NCI-H748 (cell line): ENCODE measurements at regions not wholly inside any gene's neighbourhood (a gene's known extent, or its start where the extent isn't known, plus 50 kb on each side); places are given as distances from the start of the nearest gene placed in this dataset.

Experiments
- DNase-seq: peaks from one replicate; lab custom pipeline; 2025; ENCODE audit not compliant: unreplicated experiment; lab: John Stamatoyannopoulos, UW

DNA sequence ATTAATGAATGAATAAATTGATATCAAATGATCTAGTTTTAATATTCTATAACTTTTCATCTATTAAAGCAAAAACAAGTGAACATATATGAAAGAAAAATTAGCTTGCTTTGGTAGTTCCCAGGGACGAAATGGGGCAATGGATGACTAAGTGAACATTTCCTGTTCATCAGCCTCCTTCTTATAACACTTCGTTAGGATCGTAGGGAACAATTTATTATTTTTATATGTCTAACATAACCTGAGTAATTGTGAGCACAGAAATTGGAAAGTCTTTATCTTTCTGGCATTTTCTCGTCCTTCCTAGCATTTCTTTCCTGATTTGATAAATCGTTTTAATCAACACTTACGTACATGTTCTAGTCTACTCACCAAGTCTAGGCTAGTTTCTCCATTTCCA is 59.1 kb upstream of the PPP1R3C start:
- DNase-seq, result no peak

DNA sequence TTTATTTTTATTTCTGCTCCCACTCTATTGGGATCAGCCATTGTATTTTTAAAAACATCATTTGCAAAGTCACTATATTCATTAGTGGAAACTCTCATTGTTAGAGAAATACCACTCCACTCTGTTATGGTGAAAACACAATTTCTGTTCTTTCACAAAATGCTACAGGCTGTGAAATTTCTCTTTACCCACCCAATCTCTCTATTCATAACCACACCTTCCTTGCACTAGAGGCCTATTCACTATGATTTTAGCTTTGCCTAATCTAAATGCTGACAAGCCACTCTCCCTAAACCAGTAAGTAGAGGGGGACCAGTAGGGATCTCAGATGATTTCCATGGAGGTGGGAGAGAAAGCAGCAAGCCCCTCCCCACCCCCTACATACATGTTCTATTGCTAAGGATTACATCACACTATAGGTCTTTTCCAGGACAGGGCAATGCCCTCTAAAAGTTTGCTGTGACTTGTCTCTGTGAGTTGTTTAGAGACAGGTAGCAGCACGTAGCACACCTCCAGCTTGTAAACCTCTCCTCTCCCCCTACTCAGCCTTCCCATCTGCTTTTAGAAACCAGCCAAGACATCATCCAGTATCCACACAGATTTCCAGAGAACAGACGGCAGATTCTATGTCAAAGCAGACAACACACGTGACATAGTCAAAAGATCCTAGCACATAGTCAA is 58.3 kb upstream of the PPP1R3C start:
- no peak for DNase-seq

DNA sequence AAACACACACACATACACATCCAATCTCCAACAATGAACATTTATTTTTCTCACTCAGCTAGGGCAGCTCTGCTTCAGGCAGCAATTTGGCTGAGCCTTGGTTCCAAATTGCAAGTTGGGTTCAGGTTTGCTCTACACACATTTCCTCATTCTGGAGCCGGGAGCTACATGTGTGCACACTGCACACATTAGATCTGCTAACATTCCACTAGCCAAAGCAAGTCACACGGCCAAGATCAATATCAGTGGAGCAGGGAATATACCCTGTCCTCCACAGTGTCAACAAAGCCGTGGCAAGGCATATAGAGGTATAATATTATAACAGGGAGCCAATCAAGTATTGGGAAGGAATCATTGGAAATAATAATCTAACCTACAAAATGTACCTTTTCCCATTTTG is 57.5 kb upstream of the PPP1R3C start:
- no peak for DNase-seq

DNA sequence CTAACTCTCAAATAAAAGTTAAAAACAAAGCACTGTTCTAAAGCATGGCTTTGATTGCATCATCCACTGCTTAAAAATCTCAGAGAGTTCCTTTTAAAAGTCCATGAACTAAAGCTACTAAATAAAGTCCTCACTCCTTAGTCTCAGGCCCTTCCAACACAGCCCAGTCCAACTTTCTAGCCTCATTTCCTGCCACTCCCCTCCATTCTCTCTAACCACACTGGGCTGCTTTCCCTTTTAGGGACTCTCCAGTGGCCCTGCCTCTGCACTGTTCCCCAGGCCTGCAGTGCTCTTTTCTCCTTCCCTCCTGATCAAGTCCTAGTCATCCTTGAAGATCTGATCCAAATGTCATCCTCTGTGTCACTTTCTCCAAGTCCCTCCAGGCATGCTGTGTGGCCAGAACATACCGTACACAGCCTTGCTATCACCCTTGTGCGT is 56.9 kb upstream of the PPP1R3C start:
- no peak for DNase-seq

DNA sequence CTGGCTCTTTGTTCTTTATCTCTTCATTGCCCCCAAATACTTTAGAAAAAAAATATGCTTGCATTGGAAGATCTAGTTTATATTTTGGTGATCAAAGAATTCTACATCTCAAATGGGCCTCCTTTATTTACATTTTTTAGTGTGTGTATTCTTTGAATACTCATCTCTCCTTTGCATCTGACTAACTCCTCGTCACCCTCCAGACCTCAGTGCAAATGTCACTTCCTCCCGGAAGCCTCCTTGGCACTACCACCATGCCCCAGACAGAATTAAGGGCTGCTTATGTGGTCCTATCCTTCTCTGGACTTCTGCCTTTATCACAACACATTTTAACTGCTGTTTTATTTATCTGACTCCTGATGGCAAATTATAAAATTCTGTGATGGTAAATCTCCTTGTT is 52.0 kb upstream of the PPP1R3C start:
- DNase-seq, result no peak

DNA sequence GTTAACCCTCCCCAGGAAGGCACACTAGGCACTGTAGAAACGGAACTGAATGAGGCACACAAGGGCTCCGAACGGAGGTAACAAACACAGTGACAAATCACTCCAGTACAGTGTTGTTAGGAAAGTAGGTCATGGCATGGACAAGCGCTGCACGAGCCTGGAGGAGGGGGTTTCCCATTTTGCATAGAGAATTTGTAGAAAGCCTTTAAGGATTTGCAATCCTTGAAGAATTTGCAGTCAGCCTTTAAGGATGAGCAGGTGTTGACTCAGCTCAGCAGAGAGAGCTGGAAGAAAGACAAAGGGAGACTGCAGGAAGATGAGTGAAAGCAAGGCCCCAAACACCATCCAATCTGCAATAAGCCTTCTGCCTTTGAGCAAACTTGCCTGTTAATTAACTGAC is 51.1 kb upstream of the PPP1R3C start:
- no peak for DNase-seq

DNA sequence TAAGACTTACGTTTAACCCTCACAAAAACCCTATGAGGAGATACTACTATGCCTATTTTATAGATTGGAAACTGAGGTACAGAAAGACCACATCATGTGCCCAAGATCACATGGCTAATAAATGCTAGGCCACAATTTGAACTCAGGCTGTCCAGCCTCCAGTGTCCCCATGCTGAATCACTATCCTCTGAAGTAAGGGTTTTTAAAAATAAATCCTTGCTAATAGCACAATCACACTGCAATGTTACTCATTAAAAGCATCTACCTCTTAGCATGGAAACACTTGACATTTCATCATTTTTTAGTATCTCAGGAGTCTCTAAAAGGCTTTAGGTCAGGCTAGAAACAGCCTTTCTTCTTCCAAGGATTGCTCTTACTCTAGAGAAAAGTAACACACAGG is 50.0 kb upstream of the PPP1R3C start:
- DNase-seq, result no peak
